ENCODE measurements at regions not wholly inside any gene's neighbourhood (a gene's known extent, or its start where the extent isn't known, plus 50 kb on each side); places are given as distances from the start of the nearest gene placed in this dataset.

DNA sequence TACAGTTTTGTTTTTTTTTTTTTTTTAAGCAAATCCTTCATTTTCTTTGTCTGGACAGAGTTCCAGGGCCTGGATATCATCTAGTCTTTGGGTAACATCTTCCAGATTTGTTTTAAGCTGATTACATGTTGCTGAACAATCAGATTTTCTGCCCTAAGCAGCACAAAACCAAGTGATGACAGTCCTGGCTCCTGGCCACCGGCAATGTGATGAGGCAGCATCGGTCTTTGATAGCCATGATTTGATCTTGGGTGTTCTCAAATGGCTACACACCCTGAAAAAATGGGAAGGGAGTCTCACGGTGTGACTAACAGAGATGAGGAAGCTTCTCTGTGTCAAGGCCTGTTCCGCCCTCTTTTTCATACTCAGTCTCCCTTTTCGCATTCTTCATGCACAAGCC is 708.6 kb upstream of the ZEB2 start:
- H3K36me3 ChIP-seq, result no peaks in the 10 kb centered on the region
- peak in 1 of 2 donors; percentile 33 for DNase-seq
- no peaks in the 10 kb centered on the region for H3K9me3 ChIP-seq
- no peaks in the 10 kb centered on the region for H3K4me1 ChIP-seq
- TF ChIP-seq, protein P1, sequence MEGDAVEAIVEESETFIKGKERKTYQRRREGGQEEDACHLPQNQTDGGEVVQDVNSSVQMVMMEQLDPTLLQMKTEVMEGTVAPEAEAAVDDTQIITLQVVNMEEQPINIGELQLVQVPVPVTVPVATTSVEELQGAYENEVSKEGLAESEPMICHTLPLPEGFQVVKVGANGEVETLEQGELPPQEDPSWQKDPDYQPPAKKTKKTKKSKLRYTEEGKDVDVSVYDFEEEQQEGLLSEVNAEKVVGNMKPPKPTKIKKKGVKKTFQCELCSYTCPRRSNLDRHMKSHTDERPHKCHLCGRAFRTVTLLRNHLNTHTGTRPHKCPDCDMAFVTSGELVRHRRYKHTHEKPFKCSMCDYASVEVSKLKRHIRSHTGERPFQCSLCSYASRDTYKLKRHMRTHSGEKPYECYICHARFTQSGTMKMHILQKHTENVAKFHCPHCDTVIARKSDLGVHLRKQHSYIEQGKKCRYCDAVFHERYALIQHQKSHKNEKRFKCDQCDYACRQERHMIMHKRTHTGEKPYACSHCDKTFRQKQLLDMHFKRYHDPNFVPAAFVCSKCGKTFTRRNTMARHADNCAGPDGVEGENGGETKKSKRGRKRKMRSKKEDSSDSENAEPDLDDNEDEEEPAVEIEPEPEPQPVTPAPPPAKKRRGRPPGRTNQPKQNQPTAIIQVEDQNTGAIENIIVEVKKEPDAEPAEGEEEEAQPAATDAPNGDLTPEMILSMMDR (IDR thresholded peaks at IDR 0.05), result no peak
- no peak for TF ChIP-seq POLR2A (IDR thresholded peaks at IDR 0.05)
- no peak overlapping the region for H3K4me3 ChIP-seq
- H3K27ac ChIP-seq, result no peak overlapping the region
- no peaks in the 10 kb centered on the region for H3K27me3 ChIP-seq
- intact Hi-C loops (cut with DNase I; ENCODE audit: low total_unique reads), result no loop called here

DNA sequence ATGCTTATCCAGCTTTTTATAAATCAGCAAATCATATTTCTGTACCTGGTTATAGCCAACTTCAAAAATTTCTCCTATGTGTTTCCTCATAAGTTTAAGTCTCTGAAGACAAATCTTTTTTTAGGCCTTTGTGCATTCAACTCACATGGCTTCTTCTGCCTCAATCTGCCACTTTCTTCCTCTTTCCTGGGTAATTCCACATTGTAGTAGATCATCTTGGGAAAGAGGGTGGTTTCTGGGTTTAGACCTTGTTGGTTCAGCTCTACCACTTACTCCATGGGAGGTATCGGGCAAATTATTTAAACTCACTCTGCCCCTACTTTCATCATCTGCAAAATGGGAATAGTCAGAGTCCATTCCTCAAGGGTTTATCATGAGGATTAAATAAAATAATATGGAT is 707.0 kb upstream of the ZEB2 start:
- intact Hi-C loops (cut with DNase I; ENCODE audit: low total_unique reads), result no loop called here
- H3K27ac ChIP-seq, result no peak overlapping the region
- H3K4me3 ChIP-seq, result no peak overlapping the region
- no peaks in the 10 kb centered on the region for H3K9me3 ChIP-seq
- H3K4me1 ChIP-seq, result no peaks in the 10 kb centered on the region
- H3K27me3 ChIP-seq, result no peaks in the 10 kb centered on the region
- no peak for DNase-seq
- TF ChIP-seq, protein P1 (IDR thresholded peaks at IDR 0.05), result no peak
- TF ChIP-seq POLR2A (IDR thresholded peaks at IDR 0.05), result no peak
- H3K36me3 ChIP-seq, result no peaks in the 10 kb centered on the region

DNA sequence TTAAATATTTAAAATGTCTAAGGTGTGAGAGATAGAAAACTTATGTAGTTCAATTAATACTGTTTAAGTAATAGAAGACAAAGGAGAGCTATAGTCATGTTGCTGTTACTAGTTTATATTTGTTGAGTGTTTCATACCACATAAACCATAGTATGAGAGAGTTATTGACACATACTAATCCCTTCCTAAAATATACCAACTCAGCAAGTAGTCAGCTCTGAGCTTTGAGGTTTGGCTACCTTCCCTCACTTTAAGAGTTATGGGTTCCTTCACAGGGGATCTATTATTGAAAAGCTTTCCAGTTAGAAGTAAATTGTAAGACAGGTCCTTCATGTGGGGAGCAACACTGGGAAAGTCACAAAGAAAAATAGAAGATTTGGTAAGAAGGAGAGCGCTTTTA is 701.6 kb upstream of the ZEB2 start:
- no peak for TF ChIP-seq POLR2A (IDR thresholded peaks at IDR 0.05)
- TF ChIP-seq, protein P1 (IDR thresholded peaks at IDR 0.05), result no peak
- no peaks in the 10 kb centered on the region for H3K4me1 ChIP-seq
- no peak overlapping the region for H3K4me3 ChIP-seq
- no peak for DNase-seq
- intact Hi-C loops (cut with DNase I; ENCODE audit: low total_unique reads), result no loop called here
- H3K27me3 ChIP-seq, result no peaks in the 10 kb centered on the region
- H3K36me3 ChIP-seq, result no peaks in the 10 kb centered on the region
- no peak overlapping the region for H3K27ac ChIP-seq
- H3K9me3 ChIP-seq, result no peaks in the 10 kb centered on the region

DNA sequence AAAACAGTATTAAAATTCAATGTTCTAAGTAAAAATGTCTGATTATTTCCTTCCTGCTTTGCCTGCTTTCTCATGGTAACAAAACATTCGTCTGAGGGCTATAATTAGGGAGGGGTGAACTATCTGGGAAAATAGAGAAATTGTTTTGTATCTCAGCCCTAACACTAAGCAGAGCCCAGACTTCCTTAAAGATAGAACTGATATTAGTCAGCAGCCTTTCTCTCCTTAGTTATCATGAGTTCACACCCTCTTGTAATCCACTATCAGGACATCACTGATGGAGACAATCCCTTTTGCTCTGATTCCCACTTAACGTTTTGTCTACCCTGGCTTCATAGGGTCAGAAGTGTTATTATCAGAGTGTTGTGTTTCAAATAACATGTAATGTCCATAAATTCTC is 701.1 kb upstream of the ZEB2 start:
- no peak for DNase-seq
- TF ChIP-seq POLR2A (IDR thresholded peaks at IDR 0.05), result no peak
- TF ChIP-seq, protein P1 (IDR thresholded peaks at IDR 0.05), result no peak
- Histone ChIP-seq H3K27me3 (no peaks in the 10 kb centered on the region), H3K4me1 (no peaks in the 10 kb centered on the region), H3K9me3 (no peaks in the 10 kb centered on the region), H3K36me3 (no peaks in the 10 kb centered on the region), H3K27ac (no peak overlapping the region), H3K4me3 (no peak overlapping the region)
- intact Hi-C loops (cut with DNase I; ENCODE audit: low total_unique reads), result no loop called here

DNA sequence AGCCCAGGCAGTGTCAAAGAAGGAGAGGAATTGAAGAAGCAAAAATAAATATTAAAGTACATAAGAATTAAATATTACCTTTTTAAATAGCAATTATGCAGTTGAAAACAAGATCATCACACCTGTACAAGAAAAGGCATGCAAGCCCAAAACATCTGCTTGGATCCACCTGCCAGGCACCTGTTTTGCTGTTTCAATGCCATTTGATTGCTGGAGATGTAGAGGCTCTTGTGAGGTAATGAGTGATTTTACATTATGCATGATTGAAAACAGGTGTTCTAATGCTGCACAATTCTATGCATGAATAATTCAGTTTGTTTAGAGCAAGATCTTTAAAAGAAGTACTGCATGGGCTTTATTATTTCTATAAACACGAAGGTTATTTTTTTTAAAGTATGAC is 700.6 kb upstream of the ZEB2 start:
- Histone ChIP-seq H3K4me3 (no peak overlapping the region), H3K27me3 (no peaks in the 10 kb centered on the region), H3K9me3 (no peaks in the 10 kb centered on the region), H3K36me3 (no peaks in the 10 kb centered on the region), H3K4me1 (no peaks in the 10 kb centered on the region), H3K27ac (no peak overlapping the region)
- intact Hi-C loops (cut with DNase I; ENCODE audit: low total_unique reads), result no loop called here
- no peak for DNase-seq
- no peak for TF ChIP-seq POLR2A (IDR thresholded peaks at IDR 0.05)
- TF ChIP-seq, protein P1 (IDR thresholded peaks at IDR 0.05), result no peak

Data from uterus (tissue), 3 donors.